HCT116 (cell line): ENCODE measurements at regions not wholly inside any gene's neighbourhood (a gene's known extent, or its start where the extent isn't known, plus 50 kb on each side); places are given as distances from the start of the nearest gene placed in this dataset.

Experiments used
- ATAC-seq: fragments of 200-7000 bp; cut with Tn5 transposase; 2 replicates; pipeline ENCODE4 v1.9.1; 2020; ENCODE audit warnings: mild to moderate bottlenecking, moderate library complexity
- BruUV-seq: library from RNA; stranded (reverse); fragments of 400-500 nt; replicated peaks from 2 replicates; lab custom pipeline; 2021; lab: Mats Ljungman, UMichigan
- CTCF ChIA-PET: fragments of 300-600 bp; sonication (Branson Sonifier 250); formaldehyde crosslinking; loops from one replicate; lab custom pipeline; 2021; ENCODE audit warnings: antibody characterized with exemption; lab: Charles Lee
- POLR2A ChIA-PET: fragments of 300-600, 350-600 bp; sonication (Branson Sonifier 250); formaldehyde crosslinking; loops from one replicate; lab custom pipeline; 2021; ENCODE audit warnings: antibody characterized with exemption; lab: Charles Lee
- RAD21 ChIA-PET, 2 experiments: fragments of 300-600 bp; sonication (Branson Sonifier 250); formaldehyde crosslinking; loops; one replicate each; lab custom pipeline; 2023; ENCODE audit warnings: low total read pairs in 2 of 2; ENCODE audit not compliant: uncharacterized antibody in 2 of 2, unreplicated experiment in 2 of 2, low non-redundant PET in 1 of 2; lab: Charles Lee
- DNase-seq: peaks from one replicate; pipeline ENCODE4 v3.0.0-alpha.2; 2010; ENCODE audit warnings: low read depth, low spot score
- H2AFZ ChIP-seq: fragments of 200-600 bp; shearing (Covaris generic), sonication (generic); 2 replicates; pipeline ENCODE4 v1.6.1; 2017; ENCODE audit warnings: low read depth, mixed run types, mixed read lengths, antibody characterized with exemption, low read length; ENCODE audit not compliant: poor library complexity, severe bottlenecking
- H3K27ac ChIP-seq: 2 replicates; pipeline ENCODE4 v1.5.1; 2012; ENCODE audit warnings: low read depth, low read length
- H3K27me3 ChIP-seq: fragments of 200-600 bp; sonication (generic); 2 replicates; pipeline ENCODE4 v1.6.1; 2016; ENCODE audit warnings: mixed run types, low read length, mixed read lengths; ENCODE audit not compliant: insufficient read depth
- H3K36me3 ChIP-seq, 2 experiments: fragments of 200-500 bp in 1 of 2; fragments of 200-600 bp in 1 of 2; sonication (Bioruptor generic) in 1 of 2; sonication (generic) in 1 of 2; 2 replicates each; pipeline versions ENCODE4 v1.5.1 to v1.6.1; 2014 to 2016; ENCODE audit warnings: low read length in 2 of 2, inconsistent platforms in 1 of 2, mixed read lengths in 1 of 2, mixed run types in 1 of 2; ENCODE audit not compliant: insufficient read depth in 2 of 2, control insufficient read depth in 1 of 2
- H3K4me1 ChIP-seq, 2 experiments: fragments of 200-600 bp in 1 of 2; sonication (generic) in 1 of 2; 2 replicates each; pipeline versions ENCODE4 v1.5.1 to v1.6.1; 2012 to 2017; ENCODE audit warnings: low read length in 2 of 2, inconsistent platforms in 1 of 2, mild to moderate bottlenecking in 1 of 2, mixed read lengths in 1 of 2, mixed run types in 1 of 2, moderate library complexity in 1 of 2; ENCODE audit not compliant: insufficient read depth in 2 of 2, control insufficient read depth in 1 of 2
- H3K4me2 ChIP-seq: fragments of 200-600 bp; sonication (generic); 2 replicates; pipeline ENCODE4 v1.6.1; 2017; ENCODE audit warnings: mixed run types, low read length, mixed read lengths
- H3K4me3 ChIP-seq, 2 experiments: fragments of 200-600 bp in 1 of 2; sonication (generic) in 1 of 2; replicated peaks in 1 of 2; 2 replicates each; pipeline ENCODE4 v1.5.1; 2011 to 2016; ENCODE audit warnings: low read length in 2 of 2, control low read depth in 1 of 2, low read depth in 1 of 2, mild to moderate bottlenecking in 1 of 2, mixed read lengths in 1 of 2, mixed run types in 1 of 2
- H3K79me2 ChIP-seq: fragments of 200-600 bp; sonication (generic); 2 replicates; pipeline ENCODE4 v1.6.1; 2017; ENCODE audit warnings: mild to moderate bottlenecking, mixed run types, low read length, moderate library complexity, mixed read lengths; ENCODE audit not compliant: insufficient read depth
- H3K9ac ChIP-seq: fragments of 200-600 bp; sonication (generic); 2 replicates; pipeline ENCODE4 v1.6.1; 2016; ENCODE audit warnings: low read length, mixed read lengths
- H3K9me2 ChIP-seq: fragments of 200-600 bp; sonication (generic), shearing (Covaris generic); 2 replicates; pipeline ENCODE4 v1.6.1; 2017; ENCODE audit warnings: mixed run types, mild to moderate bottlenecking, moderate library complexity; ENCODE audit not compliant: insufficient read depth
- H3K9me3 ChIP-seq, 2 experiments: fragments of 200-500 bp in 1 of 2; fragments of 200-600 bp in 1 of 2; sonication (Bioruptor generic) in 1 of 2; sonication (generic) in 1 of 2; 2 replicates each; pipeline ENCODE4 v1.6.1; 2014 to 2017; ENCODE audit warnings: low read length in 2 of 2, mixed read lengths in 2 of 2, inconsistent platforms in 1 of 2, low read depth in 1 of 2, mild to moderate bottlenecking in 1 of 2, mixed run types in 1 of 2, moderate library complexity in 1 of 2; ENCODE audit not compliant: control insufficient read depth in 1 of 2, insufficient read depth in 1 of 2
- H4K20me1 ChIP-seq: fragments of 200-600 bp; sonication (generic), shearing (Covaris generic); 2 replicates; pipeline ENCODE4 v1.6.1; 2017; ENCODE audit warnings: mixed run types, mild to moderate bottlenecking, moderate library complexity; ENCODE audit not compliant: insufficient read depth
- EGR1 ChIP-seq: IDR thresholded peaks from 2 replicates; pipeline ENCODE4 v1.6.1; 2012; ENCODE audit warnings: low read depth
- EZH2 ChIP-seq: fragments of 200-600 bp; sonication (generic); IDR thresholded peaks from 2 replicates; pipeline ENCODE4 v1.6.1; 2017; ENCODE audit warnings: antibody characterized with exemption, mixed run types
- EZH2phosphoT487 ChIP-seq: fragments of 200-600 bp; IDR thresholded peaks from 2 replicates; pipeline ENCODE4 v1.6.1; 2018; ENCODE audit warnings: antibody characterized with exemption, borderline replicate concordance
- FOSL1 ChIP-seq: IDR thresholded peaks from 2 replicates; pipeline ENCODE4 v1.6.1; 2012; ENCODE audit warnings: low read depth
- JUND ChIP-seq: IDR thresholded peaks from 2 replicates; pipeline ENCODE4 v1.6.1; 2012
- POLR2A ChIP-seq: IDR thresholded peaks from 2 replicates; pipeline ENCODE4 v1.7.0; 2011; ENCODE audit warnings: borderline replicate concordance; ENCODE audit not compliant: insufficient read depth, insufficient read length; ENCODE audit errors: extremely low read depth
- RAD21 ChIP-seq: IDR thresholded peaks from 2 replicates; pipeline ENCODE4 v1.6.1; 2012; ENCODE audit warnings: low read depth, mild to moderate bottlenecking
- SIN3A ChIP-seq: IDR thresholded peaks from 2 replicates; pipeline ENCODE4 v1.6.1; 2012; ENCODE audit warnings: low read depth
- SP1 ChIP-seq: IDR thresholded peaks from 2 replicates; pipeline ENCODE4 v1.6.1; 2012; ENCODE audit warnings: low read depth
- YY1 ChIP-seq: IDR thresholded peaks from 2 replicates; pipeline ENCODE4 v1.6.1; 2011; ENCODE audit warnings: low read length, low read depth, moderate library complexity, mild to moderate bottlenecking; ENCODE audit not compliant: insufficient replicate concordance; ENCODE audit errors: extremely low read depth
- ZFX ChIP-seq: fragments of 450-650 bp; IDR thresholded peaks from 2 replicates; pipeline ENCODE4 v1.6.1; 2017
- intact Hi-C: fragments of 100-400 bp; cut with micrococcal nuclease; formaldehyde crosslinking; loops from 2 replicates; pipeline ENCODE4 v1.10.0; 2022
- TF ChIP-seq, protein P1 (sequence below), 3 experiments: fragments of 200-600 bp in 1 of 3; sonication (generic) in 1 of 3; IDR thresholded peaks in 2 of 3; conservative IDR thresholded peaks in 1 of 3; 2 replicates each; pipeline ENCODE4 v1.5.1; 2012 to 2017; ENCODE audit warnings: low read depth in 2 of 3, low read length in 2 of 3, antibody characterized with exemption in 1 of 3, borderline replicate concordance in 1 of 3, control low read depth in 1 of 3, mild to moderate bottlenecking in 1 of 3, mixed read lengths in 1 of 3, mixed run types in 1 of 3, moderate library complexity in 1 of 3; ENCODE audit not compliant: insufficient read depth in 1 of 3
- TF ChIP-seq, protein P2 (sequence below): IDR thresholded peaks from 2 replicates; pipeline ENCODE4 v1.6.1; 2012
- TF ChIP-seq, protein P3 (sequence below): IDR thresholded peaks from 2 replicates; pipeline ENCODE4 v1.6.1; 2011; ENCODE audit warnings: mild to moderate bottlenecking, low read length, moderate library complexity; ENCODE audit not compliant: insufficient replicate concordance; ENCODE audit errors: extremely low read depth
- TF ChIP-seq, protein P4 (sequence below): IDR thresholded peaks from 2 replicates; pipeline ENCODE4 v1.6.1; 2012; ENCODE audit warnings: low read depth

DNA sequence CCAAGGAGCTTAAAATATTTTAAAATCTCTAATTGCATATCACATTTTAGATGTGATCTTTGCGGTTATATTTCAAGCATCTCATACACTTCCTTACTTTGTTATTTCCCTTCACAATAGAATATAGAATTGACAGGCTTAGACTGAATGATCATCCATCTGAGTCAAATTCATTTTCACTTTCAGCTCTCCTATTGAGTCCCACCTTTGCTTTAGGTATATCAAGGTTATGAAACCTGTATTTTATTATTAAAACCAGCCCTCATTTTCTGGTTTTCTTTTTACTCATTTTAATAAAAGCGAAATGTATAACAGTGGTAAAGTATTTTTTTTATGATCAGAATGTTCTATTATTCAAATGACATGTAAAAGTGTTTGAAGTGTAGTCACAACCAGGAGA is 162.9 kb upstream of the KYNU start:
- ChIA-PET RAD21 (no interaction called here), POLR2A (no interaction called here), CTCF (no interaction called here)
- H3K36me3 ChIP-seq = no peaks in the 10 kb centered on the region
- intact Hi-C loops = no loop called here
- ATAC-seq = no peak
- no TSS peak for BruUV-seq
- no peak overlapping the region for H3K4me3 ChIP-seq
- no peaks in the 10 kb centered on the region for H3K79me2 ChIP-seq
- H3K4me1 ChIP-seq = no peaks in the 10 kb centered on the region
- no peaks in the 10 kb centered on the region for H3K27me3 ChIP-seq
- H4K20me1 ChIP-seq = no peaks in the 10 kb centered on the region
- H3K9me3 ChIP-seq = no peaks in the 10 kb centered on the region
- no peak overlapping the region for H3K9ac ChIP-seq
- no peaks in the 10 kb centered on the region for H3K9me2 ChIP-seq
- H3K4me2 ChIP-seq = no peak overlapping the region
- H3K27ac ChIP-seq = no peak overlapping the region
- DNase-seq = no peak
- TF ChIP-seq POLR2A (no peak), YY1 (no peak), EZH2phosphoT487 (no peak), FOSL1 (no peak), SP1 (no peak), ZFX (no peak), EZH2 (no peak), JUND (no peak), EGR1 (no peak), RAD21 (no peak), SIN3A (no peak)
- TF ChIP-seq, protein P1, sequence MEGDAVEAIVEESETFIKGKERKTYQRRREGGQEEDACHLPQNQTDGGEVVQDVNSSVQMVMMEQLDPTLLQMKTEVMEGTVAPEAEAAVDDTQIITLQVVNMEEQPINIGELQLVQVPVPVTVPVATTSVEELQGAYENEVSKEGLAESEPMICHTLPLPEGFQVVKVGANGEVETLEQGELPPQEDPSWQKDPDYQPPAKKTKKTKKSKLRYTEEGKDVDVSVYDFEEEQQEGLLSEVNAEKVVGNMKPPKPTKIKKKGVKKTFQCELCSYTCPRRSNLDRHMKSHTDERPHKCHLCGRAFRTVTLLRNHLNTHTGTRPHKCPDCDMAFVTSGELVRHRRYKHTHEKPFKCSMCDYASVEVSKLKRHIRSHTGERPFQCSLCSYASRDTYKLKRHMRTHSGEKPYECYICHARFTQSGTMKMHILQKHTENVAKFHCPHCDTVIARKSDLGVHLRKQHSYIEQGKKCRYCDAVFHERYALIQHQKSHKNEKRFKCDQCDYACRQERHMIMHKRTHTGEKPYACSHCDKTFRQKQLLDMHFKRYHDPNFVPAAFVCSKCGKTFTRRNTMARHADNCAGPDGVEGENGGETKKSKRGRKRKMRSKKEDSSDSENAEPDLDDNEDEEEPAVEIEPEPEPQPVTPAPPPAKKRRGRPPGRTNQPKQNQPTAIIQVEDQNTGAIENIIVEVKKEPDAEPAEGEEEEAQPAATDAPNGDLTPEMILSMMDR (IDR thresholded peaks at IDR 0.05 in 2 of 3, conservative IDR thresholded peaks at IDR 0.05 in 1 of 3; ENCODE audit: borderline replicate concordance in 1 of 3, insufficient read depth in 1 of 3, low read depth in 2 of 3, low read length in 2 of 3) = no peak
- TF ChIP-seq, protein P2, sequence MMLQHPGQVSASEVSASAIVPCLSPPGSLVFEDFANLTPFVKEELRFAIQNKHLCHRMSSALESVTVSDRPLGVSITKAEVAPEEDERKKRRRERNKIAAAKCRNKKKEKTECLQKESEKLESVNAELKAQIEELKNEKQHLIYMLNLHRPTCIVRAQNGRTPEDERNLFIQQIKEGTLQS = no peak
- TF ChIP-seq, protein P3, sequence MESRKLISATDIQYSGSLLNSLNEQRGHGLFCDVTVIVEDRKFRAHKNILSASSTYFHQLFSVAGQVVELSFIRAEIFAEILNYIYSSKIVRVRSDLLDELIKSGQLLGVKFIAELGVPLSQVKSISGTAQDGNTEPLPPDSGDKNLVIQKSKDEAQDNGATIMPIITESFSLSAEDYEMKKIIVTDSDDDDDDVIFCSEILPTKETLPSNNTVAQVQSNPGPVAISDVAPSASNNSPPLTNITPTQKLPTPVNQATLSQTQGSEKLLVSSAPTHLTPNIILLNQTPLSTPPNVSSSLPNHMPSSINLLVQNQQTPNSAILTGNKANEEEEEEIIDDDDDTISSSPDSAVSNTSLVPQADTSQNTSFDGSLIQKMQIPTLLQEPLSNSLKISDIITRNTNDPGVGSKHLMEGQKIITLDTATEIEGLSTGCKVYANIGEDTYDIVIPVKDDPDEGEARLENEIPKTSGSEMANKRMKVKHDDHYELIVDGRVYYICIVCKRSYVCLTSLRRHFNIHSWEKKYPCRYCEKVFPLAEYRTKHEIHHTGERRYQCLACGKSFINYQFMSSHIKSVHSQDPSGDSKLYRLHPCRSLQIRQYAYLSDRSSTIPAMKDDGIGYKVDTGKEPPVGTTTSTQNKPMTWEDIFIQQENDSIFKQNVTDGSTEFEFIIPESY = no peak
- TF ChIP-seq, protein P4, sequence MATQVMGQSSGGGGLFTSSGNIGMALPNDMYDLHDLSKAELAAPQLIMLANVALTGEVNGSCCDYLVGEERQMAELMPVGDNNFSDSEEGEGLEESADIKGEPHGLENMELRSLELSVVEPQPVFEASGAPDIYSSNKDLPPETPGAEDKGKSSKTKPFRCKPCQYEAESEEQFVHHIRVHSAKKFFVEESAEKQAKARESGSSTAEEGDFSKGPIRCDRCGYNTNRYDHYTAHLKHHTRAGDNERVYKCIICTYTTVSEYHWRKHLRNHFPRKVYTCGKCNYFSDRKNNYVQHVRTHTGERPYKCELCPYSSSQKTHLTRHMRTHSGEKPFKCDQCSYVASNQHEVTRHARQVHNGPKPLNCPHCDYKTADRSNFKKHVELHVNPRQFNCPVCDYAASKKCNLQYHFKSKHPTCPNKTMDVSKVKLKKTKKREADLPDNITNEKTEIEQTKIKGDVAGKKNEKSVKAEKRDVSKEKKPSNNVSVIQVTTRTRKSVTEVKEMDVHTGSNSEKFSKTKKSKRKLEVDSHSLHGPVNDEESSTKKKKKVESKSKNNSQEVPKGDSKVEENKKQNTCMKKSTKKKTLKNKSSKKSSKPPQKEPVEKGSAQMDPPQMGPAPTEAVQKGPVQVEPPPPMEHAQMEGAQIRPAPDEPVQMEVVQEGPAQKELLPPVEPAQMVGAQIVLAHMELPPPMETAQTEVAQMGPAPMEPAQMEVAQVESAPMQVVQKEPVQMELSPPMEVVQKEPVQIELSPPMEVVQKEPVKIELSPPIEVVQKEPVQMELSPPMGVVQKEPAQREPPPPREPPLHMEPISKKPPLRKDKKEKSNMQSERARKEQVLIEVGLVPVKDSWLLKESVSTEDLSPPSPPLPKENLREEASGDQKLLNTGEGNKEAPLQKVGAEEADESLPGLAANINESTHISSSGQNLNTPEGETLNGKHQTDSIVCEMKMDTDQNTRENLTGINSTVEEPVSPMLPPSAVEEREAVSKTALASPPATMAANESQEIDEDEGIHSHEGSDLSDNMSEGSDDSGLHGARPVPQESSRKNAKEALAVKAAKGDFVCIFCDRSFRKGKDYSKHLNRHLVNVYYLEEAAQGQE = no peak
- TF ChIP-seq, all 23 proteins: peak for 0
- no peak overlapping the region for H2AFZ ChIP-seq
